SU-DHL-6 (cell line): ENCODE measurements at regions not wholly inside any gene's neighbourhood (a gene's known extent, or its start where the extent isn't known, plus 50 kb on each side); places are given as distances from the start of the nearest gene placed in this dataset.

Experiments
- EZH2phosphoT487 ChIP-seq: fragments of 200-600 bp; sonication (generic), shearing (Covaris generic); conservative IDR thresholded peaks from 2 replicates; pipeline ENCODE4 v1.6.1; 2018; ENCODE audit warnings: mild to moderate bottlenecking, antibody characterized with exemption, low read length, moderate library complexity, mixed read lengths
- TF ChIP-seq, protein P1 (sequence below): fragments of 200-600 bp; sonication (generic); IDR thresholded peaks from one replicate; pipeline ENCODE4 v1.5.1; 2017; ENCODE audit warnings: antibody characterized with exemption, mild to moderate bottlenecking, low read length, moderate library complexity; ENCODE audit not compliant: insufficient read depth, poor library complexity, severe bottlenecking

DNA sequence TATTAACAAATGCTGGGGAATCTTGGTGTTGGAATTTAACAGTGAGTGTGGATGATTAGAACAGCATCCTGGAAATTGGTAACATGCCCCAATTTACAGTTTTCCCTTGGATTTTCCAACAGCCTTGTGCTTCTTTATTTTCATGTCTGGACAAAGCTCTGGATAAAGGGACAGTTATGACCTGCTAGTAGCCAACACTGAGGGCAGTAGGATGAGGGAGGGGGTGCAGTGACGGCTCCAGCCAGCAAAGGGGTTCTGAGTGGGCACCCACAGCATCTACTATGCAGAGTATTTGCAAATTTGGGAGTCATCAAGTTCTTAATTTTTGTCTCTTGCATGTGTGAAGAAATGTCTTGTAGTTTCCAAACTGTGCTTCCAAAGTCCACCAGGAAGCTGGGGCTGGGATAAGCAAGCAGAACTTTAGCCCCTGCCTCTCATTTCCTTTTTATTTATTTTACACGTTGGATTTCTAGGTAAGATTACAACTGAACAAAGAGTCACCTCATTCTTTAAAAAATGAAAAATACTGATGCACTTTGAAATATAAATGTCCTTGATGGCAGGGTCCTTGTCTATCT, 63.0 kb upstream of the SELENOP start:
- TF ChIP-seq, protein P1, sequence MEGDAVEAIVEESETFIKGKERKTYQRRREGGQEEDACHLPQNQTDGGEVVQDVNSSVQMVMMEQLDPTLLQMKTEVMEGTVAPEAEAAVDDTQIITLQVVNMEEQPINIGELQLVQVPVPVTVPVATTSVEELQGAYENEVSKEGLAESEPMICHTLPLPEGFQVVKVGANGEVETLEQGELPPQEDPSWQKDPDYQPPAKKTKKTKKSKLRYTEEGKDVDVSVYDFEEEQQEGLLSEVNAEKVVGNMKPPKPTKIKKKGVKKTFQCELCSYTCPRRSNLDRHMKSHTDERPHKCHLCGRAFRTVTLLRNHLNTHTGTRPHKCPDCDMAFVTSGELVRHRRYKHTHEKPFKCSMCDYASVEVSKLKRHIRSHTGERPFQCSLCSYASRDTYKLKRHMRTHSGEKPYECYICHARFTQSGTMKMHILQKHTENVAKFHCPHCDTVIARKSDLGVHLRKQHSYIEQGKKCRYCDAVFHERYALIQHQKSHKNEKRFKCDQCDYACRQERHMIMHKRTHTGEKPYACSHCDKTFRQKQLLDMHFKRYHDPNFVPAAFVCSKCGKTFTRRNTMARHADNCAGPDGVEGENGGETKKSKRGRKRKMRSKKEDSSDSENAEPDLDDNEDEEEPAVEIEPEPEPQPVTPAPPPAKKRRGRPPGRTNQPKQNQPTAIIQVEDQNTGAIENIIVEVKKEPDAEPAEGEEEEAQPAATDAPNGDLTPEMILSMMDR = no peak
- TF ChIP-seq EZH2phosphoT487 = no peak
